ENCODE measurements at regions not wholly inside any gene's neighbourhood (a gene's known extent, or its start where the extent isn't known, plus 50 kb on each side); places are given as distances from the start of the nearest gene placed in this dataset.
"Not testable (repeated sequence)": the region's sequence is repeated elsewhere in the genome, so short reads cannot be mapped to it uniquely, and the experiment has no call there.

DNA sequence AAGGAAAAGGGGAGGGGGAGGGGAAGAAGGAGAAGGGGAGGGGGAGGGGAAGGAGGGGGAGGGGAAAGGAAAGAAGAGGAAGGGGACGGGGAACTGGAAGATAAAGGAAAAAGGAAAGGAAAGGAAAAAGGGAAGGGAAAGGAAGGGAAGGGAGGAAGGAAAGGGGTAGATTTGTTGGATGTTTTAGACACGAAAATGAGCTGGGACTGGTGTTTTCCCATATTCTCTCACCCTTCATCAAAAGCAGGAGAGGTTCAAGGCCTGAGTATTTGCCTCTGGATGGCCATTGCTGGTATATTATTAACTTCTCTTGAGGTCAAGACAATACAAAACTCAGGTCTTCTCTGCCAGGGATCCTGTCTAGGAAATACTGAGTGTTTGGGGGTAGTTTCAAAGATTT is 652.7 kb downstream of the ANKRD7 start:
- ChIA-PET CTCF (no interaction called here), POLR2A (no interaction called here)
- H3K27ac Mint-ChIP-seq: no peak overlapping the region
- H3K36me3 Mint-ChIP-seq (ENCODE audit: low read depth): no peaks in the 10 kb centered on the region
- no peaks in the 10 kb centered on the region for H3K9me3 Mint-ChIP-seq
- no peaks in the 10 kb centered on the region for H3K27me3 Mint-ChIP-seq
- H3K4me3 Mint-ChIP-seq: no peak overlapping the region
- no peaks in the 10 kb centered on the region for H3K4me1 Mint-ChIP-seq
- DNase-seq: no peak

- Mint-ChIP-seq H3K36me3 (ENCODE audit: low read depth) (no peaks in the 10 kb centered on the region), H3K4me3 (no peak overlapping the region), H3K27ac (no peak overlapping the region), H3K27me3 (no peaks in the 10 kb centered on the region), H3K4me1 (no peaks in the 10 kb centered on the region), H3K9me3 (no peaks in the 10 kb centered on the region)
- ChIA-PET CTCF (no interaction called here), POLR2A (no interaction called here)
- no peak for DNase-seq
Measured at GRCh38 chr7:118878336-118878735, 653.8 kb downstream of the ANKRD7 start.

DNA sequence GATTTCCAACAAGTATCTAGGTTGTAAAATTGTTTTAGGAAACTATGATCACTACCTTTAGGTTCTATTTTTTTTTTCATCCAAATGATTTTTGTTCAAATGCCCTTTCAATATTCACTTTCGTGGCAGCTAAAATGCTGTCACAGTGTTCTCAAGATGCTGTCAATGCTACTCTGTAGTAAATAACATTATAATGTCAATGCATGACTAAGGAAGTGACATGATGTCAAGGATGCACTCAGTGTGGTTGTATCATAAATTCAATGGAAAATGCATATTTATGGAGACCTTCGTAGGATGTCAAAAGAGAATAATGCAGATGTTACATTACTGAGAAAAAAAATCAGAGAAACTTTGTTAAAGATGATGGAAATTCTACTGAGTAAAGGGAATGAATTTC is 673.8 kb downstream of the ANKRD7 start:
- Mint-ChIP-seq H3K27ac (no peak overlapping the region), H3K4me1 (no peaks in the 10 kb centered on the region), H3K9me3 (peaks cover 2% of the 10 kb centered on the region), H3K4me3 (no peak overlapping the region), H3K36me3 (ENCODE audit: low read depth) (no peaks in the 10 kb centered on the region), H3K27me3 (no peaks in the 10 kb centered on the region)
- CTCF ChIA-PET: no interaction called here
- DNase-seq: no peak
- POLR2A ChIA-PET: no interaction called here

GRCh38 chr7:118902600-118902999 is 678.1 kb downstream of the ANKRD7 start:
- H3K9me3 Mint-ChIP-seq: peaks cover 2% of the 10 kb centered on the region
- CTCF ChIA-PET: no interaction called here

DNA sequence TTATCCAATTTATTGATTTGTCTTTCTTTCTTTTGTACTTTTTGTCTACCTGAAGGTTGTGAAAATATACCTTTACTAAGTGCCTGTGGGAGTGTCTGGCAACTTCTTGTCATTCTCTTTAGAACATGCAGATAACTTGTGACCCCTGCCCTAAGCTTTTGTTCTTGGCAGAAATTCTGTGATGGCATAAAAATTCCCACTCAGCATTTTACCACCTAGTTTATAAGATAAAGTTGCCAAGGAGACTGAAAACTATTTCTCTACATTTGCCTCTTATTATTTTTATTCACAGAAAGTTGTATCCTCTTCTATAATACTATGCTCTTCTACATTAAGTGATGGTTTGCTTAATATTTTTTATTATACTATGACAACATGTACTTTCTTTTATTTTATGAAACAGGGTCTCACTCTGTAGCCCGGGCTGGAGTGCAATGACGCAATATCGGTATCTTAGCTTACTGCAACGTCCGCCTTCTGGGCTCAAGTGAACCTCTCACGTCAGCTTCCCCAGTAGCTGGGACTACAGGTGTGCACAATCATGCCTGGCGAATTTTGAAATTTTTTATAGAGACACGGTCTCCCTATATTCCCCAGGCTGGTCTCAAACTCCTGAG is 683.5 kb downstream of the ANKRD7 start:
- Mint-ChIP-seq H3K4me1 (no peaks in the 10 kb centered on the region), H3K36me3 (ENCODE audit: low read depth) (no peaks in the 10 kb centered on the region), H3K4me3 (no peak overlapping the region), H3K9me3 (no peaks in the 10 kb centered on the region), H3K27me3 (no peaks in the 10 kb centered on the region), H3K27ac (no peak overlapping the region)
- ChIA-PET POLR2A (no interaction called here), CTCF (no interaction called here)
- DNase-seq: no peak

More at GRCh38 chr7:118902600-118902999, 678.1 kb downstream of the ANKRD7 start:
- DNase-seq: no peak
- H3K27ac Mint-ChIP-seq: no peak overlapping the region
- no peaks in the 10 kb centered on the region for H3K4me1 Mint-ChIP-seq
- H3K36me3 Mint-ChIP-seq (ENCODE audit: low read depth): no peaks in the 10 kb centered on the region
- POLR2A ChIA-PET: no interaction called here
- no peaks in the 10 kb centered on the region for H3K27me3 Mint-ChIP-seq
- H3K4me3 Mint-ChIP-seq: no peak overlapping the region

- H3K9me3 Mint-ChIP-seq; H3K27ac Mint-ChIP-seq; POLR2A ChIA-PET; H3K36me3 Mint-ChIP-seq (ENCODE audit: low read depth); CTCF ChIA-PET; H3K4me3 Mint-ChIP-seq; DNase-seq; H3K4me1 Mint-ChIP-seq; H3K27me3 Mint-ChIP-seq: not testable (repeated sequence)
Measured at GRCh38 chr7:118916120-118916519, 691.6 kb downstream of the ANKRD7 start.

GRCh38 chr7:118918556-118918955 is 694.1 kb downstream of the ANKRD7 start:
- CTCF ChIA-PET: no interaction called here
- Mint-ChIP-seq H3K27me3 (no peaks in the 10 kb centered on the region), H3K27ac (no peak overlapping the region), H3K4me1 (no peaks in the 10 kb centered on the region), H3K4me3 (no peak overlapping the region), H3K36me3 (ENCODE audit: low read depth) (no peaks in the 10 kb centered on the region), H3K9me3 (no peaks in the 10 kb centered on the region)
- no peak for DNase-seq
- POLR2A ChIA-PET: no interaction called here

GRCh38 chr7:118938845-118939244 is 714.3 kb downstream of the ANKRD7 start:
- H3K9me3 Mint-ChIP-seq: no peaks in the 10 kb centered on the region
- no peak for DNase-seq
- ChIA-PET POLR2A (no interaction called here), CTCF (no interaction called here)
- H3K4me3 Mint-ChIP-seq: no peak overlapping the region
- no peak overlapping the region for H3K27ac Mint-ChIP-seq
- H3K4me1 Mint-ChIP-seq: no peaks in the 10 kb centered on the region
- no peaks in the 10 kb centered on the region for H3K36me3 Mint-ChIP-seq (ENCODE audit: low read depth)
- no peaks in the 10 kb centered on the region for H3K27me3 Mint-ChIP-seq

DNA sequence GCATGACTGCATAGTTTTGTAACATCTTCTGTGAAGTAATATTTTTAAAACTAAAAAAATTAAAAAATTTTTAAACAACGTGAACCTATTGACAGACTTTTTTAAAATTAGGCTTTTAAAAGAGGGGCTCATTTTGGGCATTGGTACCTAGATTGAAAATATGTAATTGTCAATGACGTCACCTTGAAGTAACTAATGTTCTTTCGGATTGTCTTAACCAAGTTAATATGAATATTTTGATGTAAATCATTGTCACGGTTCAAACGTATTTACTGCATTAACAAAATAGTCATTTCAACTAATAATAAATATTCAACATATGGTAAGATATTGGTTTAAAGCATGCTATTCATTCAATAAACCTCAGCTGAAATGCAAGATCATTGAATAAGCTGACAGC is 719.8 kb downstream of the ANKRD7 start:
- Mint-ChIP-seq H3K9me3 (no peaks in the 10 kb centered on the region), H3K27ac (no peak overlapping the region), H3K4me3 (no peak overlapping the region), H3K27me3 (no peaks in the 10 kb centered on the region), H3K4me1 (no peaks in the 10 kb centered on the region), H3K36me3 (ENCODE audit: low read depth) (no peaks in the 10 kb centered on the region)
- no peak for DNase-seq
- ChIA-PET POLR2A (no interaction called here), CTCF (no interaction called here)

DNA sequence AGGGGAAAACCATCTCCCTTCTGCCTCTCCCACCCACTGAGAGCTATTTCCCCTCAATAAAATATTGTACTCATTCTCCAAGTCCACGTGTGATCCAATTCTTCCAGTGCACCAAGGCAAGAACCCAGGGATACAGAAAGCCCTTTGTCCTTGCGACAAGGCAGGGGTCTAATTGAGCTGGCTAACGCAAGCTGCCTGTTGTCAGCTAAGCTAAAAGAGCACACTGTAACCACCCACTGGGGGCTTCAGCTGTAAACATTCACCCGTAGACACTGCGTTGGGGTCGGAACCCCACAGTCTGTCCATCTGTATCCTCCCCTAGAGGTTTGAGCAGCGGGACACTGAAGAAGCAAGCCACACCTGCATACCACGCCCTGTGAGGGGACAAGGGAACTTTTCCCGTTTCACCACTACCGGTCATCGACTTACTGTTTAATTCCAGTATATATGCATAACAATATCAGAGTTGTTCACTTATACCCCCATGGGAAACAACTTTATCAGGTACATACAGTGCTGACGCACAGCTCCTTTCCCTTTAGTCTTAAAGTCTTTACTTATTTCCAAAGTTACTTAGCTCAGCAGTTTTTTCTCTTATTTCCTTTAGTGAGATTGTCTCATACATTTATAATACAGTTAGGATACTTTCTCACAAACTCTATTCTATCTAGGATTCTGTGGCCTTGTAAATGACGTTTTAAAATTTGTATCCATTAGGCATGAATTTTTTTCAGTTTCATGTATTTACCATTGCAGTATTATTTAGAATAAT is 721.6 kb downstream of the ANKRD7 start:
- POLR2A ChIA-PET: no interaction called here
- H3K4me3 Mint-ChIP-seq: no peak overlapping the region
- DNase-seq: no peak
- H3K4me1 Mint-ChIP-seq: no peaks in the 10 kb centered on the region
- H3K27me3 Mint-ChIP-seq: no peaks in the 10 kb centered on the region
- CTCF ChIA-PET: interaction anchor here (0.5 kb wide), 1 partner anchor 89 kb away, joined by 4 read pairs; no protein-coding TSS in a partner anchor
- H3K36me3 Mint-ChIP-seq (ENCODE audit: low read depth): no peaks in the 10 kb centered on the region
- no peaks in the 10 kb centered on the region for H3K9me3 Mint-ChIP-seq
- H3K27ac Mint-ChIP-seq: no peak overlapping the region

GRCh38 chr7:118948508-118948907 is 724.0 kb downstream of the ANKRD7 start:
- Mint-ChIP-seq H3K36me3 (ENCODE audit: low read depth) (no peaks in the 10 kb centered on the region), H3K9me3 (no peaks in the 10 kb centered on the region), H3K4me1 (no peaks in the 10 kb centered on the region), H3K27ac (no peak overlapping the region), H3K27me3 (no peaks in the 10 kb centered on the region), H3K4me3 (no peak overlapping the region)
- DNase-seq: no peak
- ChIA-PET POLR2A (no interaction called here), CTCF (no interaction called here)

GRCh38 chr7:118949031-118949430 is 724.5 kb downstream of the ANKRD7 start:
- POLR2A ChIA-PET: no interaction called here
- H3K4me1 Mint-ChIP-seq: no peaks in the 10 kb centered on the region
- H3K9me3 Mint-ChIP-seq: no peaks in the 10 kb centered on the region

DNA sequence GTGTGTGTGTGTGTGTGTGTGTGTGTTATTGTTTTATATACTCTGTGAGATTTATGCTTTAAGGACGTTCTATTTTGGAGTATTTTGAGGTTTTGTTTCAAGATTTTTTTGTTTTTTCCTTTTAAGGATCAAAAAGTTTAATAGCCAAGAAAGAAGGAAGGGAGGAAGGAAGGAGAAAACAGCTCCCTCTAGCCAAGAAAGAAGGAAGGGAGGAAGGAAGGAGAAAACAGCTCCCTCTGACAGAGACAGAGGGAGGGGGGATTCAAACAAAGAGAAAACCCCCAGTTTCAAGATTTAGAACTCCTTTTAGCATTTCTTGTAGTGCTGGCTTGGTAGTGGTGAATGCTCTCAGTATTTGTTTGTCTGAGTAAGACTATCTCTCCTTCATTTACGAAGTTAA is 731.8 kb downstream of the ANKRD7 start:
- H3K27me3 Mint-ChIP-seq; H3K4me1 Mint-ChIP-seq; H3K27ac Mint-ChIP-seq; H3K9me3 Mint-ChIP-seq; H3K36me3 Mint-ChIP-seq (ENCODE audit: low read depth); CTCF ChIA-PET; DNase-seq; POLR2A ChIA-PET; H3K4me3 Mint-ChIP-seq: not testable (repeated sequence)

More at GRCh38 chr7:118949031-118949430, 724.5 kb downstream of the ANKRD7 start:
- CTCF ChIA-PET: no interaction called here
- H3K27ac Mint-ChIP-seq: no peak overlapping the region
- no peak overlapping the region for H3K4me3 Mint-ChIP-seq
- H3K36me3 Mint-ChIP-seq (ENCODE audit: low read depth): no peaks in the 10 kb centered on the region
- DNase-seq: no peak
- no peaks in the 10 kb centered on the region for H3K27me3 Mint-ChIP-seq

DNA sequence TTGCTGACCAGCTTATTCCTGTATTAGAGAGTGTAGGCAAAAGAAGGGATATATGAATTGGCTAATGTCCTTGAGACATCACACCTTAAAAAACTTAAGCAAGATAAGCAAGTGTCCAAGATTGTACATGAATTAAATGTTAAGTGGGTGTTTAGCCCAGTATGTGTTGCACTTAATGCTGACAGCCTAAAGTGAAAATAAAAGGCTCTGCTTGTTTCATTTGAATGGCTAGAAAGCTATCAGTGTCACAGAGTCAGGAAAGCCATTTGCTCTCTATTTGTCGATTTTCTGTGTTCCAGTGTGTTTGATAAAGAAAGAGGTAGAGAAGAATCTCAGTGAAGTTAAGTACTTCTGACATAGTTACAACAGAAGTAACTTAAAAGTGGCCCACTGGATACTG is 744.9 kb downstream of the ANKRD7 start:
- no peak for DNase-seq
- POLR2A ChIA-PET: no interaction called here
- H3K4me1 Mint-ChIP-seq: no peaks in the 10 kb centered on the region
- H3K4me3 Mint-ChIP-seq: no peak overlapping the region
- H3K9me3 Mint-ChIP-seq: no peaks in the 10 kb centered on the region
- H3K36me3 Mint-ChIP-seq (ENCODE audit: low read depth): no peaks in the 10 kb centered on the region
- no peak overlapping the region for H3K27ac Mint-ChIP-seq
- CTCF ChIA-PET: no interaction called here
- H3K27me3 Mint-ChIP-seq: no peaks in the 10 kb centered on the region
